HL-60 (cell line): ENCODE measurements at regions not wholly inside any gene's neighbourhood (a gene's known extent, or its start where the extent isn't known, plus 50 kb on each side); places are given as distances from the start of the nearest gene placed in this dataset.

Source experiments
- CTCF ChIP-seq: IDR thresholded peaks from one replicate; pipeline ENCODE4 v1.5.1; 2011; ENCODE audit warnings: low read length, control low read depth, inconsistent platforms; ENCODE audit not compliant: insufficient read depth
- POLR2AphosphoS5 ChIP-seq: IDR thresholded peaks from 2 replicates; pipeline ENCODE4 v1.6.1; 2012; ENCODE audit warnings: low read depth

GRCh38 chr4:153143527-153144348 lies 60.5 kb upstream of the TRIM2 start:
- TF ChIP-seq CTCF: no peak
- no peak for TF ChIP-seq POLR2AphosphoS5
